ENCODE measurements at regions not wholly inside any gene's neighbourhood (a gene's known extent, or its start where the extent isn't known, plus 50 kb on each side); places are given as distances from the start of the nearest gene placed in this dataset.

DNA sequence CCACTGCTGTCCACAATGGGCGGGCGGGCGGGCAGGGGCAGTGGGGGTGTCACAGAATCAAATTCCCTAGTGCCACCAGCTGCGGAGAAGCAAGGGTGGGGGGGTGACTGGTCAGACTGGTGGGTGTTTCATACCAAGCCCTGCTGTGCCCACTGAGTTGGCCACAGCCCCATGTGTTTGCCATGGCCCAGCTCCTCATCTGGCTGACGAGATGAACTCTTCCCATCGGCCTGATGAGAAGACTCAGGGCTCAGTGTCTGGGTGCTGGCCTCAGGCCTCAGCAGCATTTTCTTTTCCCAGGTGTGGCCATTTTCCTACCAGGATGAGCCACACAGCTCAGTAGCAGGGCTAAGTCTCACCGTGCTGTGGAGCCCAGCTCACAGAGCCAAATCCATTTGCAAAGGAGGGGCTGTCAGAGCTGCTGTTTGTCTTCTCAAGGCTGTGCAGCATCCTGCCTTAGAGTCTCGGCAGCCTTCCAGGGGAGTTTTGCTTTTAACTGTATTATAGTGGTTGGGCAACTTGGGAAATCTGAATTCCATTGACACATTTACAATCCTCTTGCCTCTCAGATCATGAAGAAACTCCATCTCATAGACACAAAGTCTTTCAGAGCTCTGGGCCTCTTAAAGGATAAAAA lies 176.8 kb downstream of the ABHD5 start:
- no peak for DNase-seq

DNA sequence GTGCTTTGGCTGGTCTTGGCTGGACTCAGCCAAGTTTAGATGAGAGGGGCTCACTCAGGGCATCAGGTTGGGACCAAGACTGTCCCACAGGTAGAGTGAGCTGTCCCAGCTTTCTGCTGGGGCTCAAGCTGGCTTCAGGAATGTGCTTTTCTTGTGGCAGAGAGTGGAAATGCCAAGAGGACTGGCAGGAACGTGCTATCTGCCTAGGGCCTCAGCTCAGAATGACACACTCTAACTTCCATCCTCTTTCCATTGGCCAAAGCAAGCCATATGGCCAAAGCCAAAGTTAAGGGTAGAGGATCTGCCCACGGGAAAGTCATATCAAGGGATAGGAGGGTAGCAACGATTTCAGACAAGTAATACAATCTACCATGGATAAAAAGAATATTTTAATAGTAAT lies 178.8 kb downstream of the ABHD5 start:
- DNase-seq = no peak

DNA sequence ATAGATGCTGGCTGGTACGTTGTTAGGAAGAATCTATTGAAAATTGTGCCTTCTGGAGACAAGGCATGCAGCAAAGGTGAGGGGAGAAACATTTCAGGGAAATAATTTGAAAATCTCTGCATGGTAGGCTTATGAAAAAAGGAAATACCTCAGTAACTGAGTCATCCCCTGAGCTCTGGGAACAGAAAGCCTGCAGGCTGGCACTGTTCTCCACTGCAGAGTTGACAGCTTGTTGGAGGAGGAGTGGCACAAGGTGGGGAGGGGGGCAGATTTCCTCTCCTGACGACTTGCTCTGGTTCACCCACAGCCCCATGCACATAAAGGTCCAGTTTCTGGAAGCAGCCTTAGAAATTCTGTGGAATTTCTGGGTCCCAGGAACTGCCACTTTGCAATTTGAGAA lies 179.4 kb downstream of the ABHD5 start:
- DNase-seq = no peak

DNA sequence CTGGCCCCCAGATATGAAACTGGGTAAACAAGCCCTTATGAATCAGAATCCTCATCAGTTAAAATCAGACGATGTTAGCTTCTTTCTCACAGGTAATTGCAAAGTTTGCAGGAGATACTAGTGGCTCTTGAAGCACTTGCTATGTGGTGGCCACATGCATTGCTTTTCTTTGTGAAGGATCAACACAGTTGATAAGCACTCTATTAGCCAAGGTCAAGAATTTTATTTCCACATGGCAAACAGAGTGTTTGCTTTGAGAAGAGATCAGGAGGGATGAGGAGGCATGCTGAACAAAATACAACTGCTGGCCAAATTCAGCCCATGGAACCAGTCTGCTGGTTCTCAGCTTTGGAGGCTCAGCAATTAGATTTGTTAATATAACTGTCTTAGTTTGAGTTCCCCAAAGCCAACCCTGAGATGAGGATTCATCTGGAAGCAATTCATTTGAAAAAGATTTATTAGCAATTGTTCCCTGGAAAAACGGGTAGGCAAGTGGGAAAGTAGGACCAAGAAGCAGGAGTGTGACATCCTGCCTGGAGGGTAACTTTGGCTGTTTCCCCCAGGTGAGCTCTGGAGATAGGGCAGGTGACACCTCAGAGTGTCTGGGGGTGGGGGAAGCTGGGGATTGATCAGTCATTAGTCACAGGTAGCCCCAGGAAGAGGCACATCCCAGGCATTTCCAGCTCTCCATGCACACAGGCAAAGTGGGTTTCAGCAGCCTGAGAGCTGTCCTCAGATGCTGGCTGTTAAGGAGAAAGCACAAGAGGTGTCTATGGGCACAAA lies 180.3 kb downstream of the ABHD5 start:
- DNase-seq = no peak

DNA sequence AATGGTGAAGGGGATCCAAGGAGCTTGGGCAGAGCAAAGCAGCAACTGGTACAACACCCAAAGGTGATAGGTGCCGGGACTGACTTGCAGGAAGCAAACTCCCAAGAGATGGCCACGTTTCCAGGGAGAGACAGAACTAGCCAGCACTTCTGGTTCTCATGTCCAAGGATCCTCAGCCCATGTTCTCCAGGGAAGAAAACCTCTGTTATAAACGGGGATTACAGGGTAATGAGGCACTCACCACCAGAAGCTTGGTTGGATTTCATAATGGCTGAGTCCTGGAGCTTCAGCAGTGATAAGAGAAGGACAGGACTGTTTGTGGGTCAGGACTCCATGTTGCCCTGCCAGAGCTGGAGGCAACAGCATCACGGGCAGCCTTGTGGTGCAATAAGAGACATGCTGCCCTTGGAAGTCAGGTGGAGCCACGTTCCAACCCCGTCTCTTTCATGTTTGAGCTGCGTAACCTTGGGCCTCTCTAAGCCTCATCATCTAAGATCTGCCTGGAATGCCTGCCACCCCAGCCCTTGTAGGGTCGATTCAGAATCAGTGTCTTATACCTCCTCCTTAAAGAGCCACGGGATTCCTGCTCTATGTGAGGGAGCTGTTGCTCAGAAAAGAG lies 181.0 kb downstream of the ABHD5 start:
- DNase-seq = no peak

DNA sequence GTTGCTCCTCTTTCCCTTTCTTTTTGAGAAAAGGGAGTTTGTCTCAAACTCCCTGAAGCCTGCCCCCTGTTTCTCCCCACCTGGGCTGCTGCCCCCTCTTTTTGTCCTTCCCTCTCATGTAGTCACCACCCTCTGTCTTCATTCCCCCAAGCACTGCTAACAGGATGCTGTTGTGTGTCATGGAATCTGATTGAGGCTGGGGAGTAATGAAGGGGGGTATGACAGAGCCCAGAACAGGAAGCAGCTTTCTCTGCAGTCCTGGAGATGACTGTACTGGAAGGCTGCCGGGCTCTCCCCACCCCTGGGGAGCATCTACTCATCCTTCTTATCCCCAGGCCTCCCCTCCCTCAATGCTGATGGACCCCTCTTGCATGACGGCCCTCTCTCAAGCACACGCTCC lies 181.6 kb downstream of the ABHD5 start:
- DNase-seq = no peak

DNA sequence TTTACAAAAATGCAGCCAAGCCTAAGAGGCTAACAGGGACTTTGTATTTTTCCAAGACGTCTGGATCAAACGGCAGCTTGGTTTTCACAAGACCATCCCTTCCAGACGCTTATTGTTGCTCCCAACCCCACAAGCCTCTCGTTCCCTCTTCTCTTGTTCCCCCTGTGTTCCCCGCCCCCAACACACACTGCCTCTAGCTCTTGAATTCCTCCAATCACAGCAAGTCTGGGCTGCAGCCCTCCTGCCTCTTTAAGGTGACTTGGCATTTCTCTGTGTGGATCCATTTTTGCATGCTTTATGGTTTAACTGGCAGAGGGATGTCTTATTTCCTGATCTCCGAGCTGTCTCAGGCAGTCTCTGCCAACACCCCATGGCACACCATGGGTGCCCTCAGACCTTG lies 182.2 kb downstream of the ABHD5 start:
- no peak for DNase-seq

DNA sequence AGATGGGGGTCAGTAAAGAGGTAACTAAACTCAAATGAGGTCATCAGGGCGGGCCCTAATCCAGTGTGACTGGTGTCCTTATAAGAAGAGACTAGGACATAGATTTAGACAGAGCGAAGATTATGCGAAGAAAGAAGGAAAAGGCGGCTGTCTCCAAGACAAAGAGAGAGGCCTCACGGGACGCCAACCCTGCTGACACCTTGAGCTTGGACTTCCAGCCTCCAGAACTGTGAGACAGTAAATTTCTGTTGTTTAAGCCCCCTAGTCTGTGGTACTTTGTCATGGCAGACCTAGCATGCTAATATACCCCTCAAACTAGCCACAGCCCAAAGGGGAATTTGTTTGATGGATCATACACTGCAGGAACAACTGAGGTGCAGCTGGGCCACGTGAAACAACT lies 183.0 kb downstream of the ABHD5 start:
- no peak for DNase-seq

DNA sequence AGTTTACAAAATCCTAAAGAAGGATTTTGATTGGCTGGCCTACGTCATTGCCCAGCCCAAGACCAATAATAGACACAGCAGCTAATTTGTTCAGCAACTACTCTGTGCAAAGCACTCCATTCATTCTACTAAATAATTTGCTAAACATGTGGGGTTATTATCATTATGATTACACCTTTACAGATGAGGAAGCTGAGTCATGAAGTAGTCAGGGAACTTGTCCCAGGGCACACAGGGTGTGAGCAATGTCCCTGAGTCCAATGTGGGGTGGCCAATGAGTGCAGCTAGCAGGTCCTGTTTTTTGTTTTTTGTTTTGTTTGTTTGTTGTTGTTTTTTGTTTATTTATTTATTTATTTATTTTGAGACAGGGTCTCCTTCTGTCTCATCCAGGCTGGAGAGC lies 183.6 kb downstream of the ABHD5 start:
- DNase-seq = no peak

DNA sequence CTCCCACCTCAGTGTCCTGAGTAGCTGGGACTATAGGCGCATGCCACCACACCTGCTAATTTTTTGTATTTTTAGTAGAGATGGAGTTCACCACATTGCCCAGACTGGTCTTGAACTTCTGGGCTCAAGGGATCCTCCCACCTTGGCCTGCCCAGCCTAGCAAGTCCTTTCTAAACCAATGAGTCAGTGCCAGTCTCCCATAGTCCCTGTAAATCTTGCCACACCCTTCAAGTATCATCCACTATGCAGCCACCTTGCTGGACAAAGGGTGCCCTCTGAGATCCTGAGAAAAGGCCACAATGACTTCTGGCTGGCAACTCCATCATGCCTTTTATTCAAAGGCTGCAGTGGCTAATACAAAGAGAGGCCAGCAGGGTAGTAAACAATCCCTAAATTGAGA lies 184.0 kb downstream of the ABHD5 start:
- no peak for DNase-seq

DNA sequence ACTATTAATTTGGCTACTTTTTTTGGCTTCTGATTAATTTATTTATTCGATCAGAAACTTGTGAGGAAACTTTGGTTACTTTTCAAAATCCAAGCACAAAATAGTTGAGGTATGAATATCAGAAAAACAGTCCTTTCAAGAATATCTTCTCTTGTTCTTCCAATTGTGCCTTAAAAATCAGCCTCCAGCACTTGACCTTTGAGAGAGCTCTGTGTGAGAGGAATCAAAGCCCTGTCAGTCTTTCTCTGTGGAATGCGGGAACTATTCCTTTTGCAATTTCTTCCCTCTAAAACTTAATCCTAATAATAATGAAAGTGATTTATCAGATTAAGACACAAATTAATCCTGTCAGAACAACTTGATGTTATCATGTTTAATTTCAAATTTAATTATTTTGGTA lies 185.9 kb downstream of the ABHD5 start:
- no peak for DNase-seq

DNA sequence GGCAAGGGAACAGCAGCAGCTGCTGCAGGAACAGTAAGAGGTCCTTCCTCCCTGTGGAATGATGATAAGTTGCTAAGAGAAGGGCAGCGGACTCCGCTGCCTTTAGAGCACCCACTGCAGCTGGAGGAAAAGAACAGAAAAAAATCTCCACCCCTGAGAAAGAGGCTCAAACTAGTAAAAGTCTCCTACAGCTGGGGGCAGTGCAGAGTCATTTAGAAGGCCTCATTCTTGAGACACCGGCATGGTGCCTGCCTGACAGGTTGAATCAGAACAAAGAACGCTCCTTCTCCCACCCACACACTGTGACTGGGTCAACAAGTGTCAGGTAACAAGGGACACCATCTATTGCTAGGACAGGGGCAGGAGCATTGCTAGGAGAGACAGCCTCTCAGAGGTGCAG lies 188.4 kb downstream of the ABHD5 start:
- no peak for DNase-seq

DNA sequence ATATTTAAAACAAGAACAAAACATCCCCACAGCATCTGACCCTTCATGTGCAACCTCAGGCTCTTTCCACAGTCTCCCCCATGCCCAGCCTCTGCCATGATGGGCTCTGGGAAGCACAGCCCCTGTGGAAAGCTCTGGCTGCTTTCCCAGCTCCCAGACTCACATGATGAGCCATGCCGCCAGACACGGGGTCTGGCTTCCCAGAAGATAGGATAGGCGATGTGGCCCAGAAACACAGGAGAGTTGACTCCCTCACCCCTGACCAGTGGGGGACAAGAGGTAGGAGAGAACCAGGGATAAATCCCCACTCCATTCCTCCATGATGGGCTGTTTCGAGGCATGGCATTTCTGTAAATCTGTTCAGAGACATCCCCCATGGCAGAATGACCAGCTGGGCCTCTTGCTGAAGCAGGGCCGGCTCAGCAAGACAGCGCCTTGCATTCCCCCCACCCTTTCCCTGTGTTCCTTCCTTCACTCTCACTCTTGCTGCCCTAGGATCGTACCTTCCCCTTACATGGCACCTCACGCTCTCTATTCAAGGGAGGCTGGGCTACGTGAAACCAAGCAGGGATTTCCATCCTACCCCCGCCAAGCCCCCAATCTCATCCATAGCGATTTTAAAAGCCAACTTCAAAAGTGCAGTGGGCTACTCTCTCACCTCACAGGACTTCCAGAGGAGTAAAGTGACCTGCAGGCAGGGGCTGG lies 192.4 kb downstream of the ABHD5 start:
- no peak for DNase-seq

DNA sequence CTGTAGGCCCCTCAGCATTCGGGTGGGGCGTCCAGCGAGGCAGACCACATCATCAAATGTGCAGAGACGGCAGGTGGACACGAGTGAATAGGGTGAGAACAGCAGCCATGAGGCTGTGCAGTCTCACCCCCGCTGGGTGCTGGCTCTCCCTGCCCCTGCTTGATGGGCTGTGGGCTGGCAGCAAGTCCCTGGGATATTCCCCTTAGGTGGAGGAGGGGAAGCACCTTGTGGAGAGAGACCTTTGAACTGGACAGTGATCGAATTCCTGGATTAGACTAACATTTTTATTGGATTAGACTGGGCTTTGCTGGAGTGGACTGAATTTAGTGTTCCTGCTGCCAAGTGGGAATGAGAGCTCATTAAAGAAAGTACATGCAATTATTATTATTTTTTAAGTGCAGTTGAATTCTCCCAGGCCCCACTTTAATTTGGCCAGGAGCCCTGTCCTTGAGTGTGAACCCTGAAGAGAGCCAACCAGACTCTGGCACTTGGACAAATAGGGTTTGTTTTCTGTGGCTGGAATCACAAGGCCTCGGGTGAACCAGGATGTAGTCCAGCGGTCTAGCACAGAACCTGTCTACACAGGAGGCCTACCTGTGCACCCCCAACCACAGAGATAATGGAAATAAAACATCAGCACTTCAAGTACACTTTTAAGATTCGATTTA lies 193.1 kb downstream of the ABHD5 start:
- DNase-seq = no peak

DNA sequence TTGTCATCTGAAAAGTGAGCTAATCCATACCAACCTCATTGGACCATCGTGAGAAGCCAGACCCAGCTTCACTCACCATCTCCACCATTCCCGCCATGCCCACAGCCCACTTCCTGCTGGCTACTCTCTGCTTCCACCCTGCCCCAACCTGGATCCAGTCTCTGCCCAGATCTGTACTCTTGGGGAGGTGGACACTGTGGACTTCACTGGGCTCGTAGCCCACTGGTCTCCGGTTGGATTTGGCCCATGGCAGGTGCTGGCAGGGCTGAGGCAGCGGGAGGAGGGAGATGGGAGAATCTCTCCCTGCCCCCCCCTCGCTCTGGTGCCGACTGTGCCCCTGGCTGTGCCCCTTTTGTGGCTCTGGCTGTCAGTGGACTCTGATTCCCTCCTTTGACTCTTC lies 193.8 kb downstream of the ABHD5 start:
- DNase-seq = no peak

DNA sequence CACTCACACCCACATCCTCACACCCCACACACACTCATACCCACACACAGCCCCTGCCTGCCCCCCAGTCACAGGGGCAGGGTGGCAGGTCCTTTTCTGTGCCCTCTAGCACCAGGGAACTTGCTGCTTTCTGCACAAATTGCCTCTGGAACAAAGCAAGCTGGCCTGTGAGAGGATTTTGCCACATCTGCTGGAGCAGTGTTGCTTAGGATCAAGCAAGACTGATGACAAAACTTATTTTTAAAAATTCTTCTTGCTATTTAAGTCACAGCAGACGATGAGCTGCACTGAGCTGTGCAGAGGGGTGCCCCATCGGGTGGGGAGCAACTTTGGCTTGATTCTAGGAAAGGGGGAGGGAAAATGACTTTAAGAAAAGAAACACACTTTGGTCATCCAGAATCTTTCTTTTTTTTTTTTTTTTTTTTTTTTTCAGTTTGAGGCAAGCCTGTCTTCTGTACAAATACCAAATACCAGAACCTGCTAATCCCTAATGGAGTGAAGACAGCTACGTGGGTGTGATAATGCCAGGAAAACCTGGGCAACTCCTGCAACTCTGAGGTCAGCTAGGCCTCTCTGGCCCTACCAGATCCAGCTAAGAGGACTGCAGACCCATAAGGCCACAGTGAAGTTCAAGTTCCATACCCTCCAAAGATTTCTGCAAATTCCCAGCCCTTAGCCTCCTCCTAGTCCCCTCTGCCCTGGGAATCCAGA lies 195.3 kb downstream of the ABHD5 start:
- DNase-seq = no peak

DNA sequence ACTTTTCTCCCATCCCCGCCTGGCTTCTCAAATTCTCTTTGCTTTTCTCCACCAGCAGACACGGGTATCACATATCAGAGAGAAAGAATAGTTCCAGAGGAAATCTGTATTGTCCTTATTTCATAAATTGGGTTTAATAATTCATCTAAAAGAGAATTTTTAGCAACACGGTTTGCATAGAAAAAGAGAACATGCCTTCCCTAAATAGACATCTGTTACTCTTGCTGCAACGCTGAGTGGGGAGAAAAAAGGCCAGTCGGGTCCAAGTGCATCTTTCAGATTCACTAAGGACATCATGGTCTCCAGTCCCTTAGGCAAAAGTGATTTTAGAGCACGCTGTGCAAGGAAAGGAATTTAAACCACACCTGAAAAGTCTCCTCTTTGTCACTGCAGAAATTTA lies 201.3 kb downstream of the ABHD5 start:
- no peak for DNase-seq

DNA sequence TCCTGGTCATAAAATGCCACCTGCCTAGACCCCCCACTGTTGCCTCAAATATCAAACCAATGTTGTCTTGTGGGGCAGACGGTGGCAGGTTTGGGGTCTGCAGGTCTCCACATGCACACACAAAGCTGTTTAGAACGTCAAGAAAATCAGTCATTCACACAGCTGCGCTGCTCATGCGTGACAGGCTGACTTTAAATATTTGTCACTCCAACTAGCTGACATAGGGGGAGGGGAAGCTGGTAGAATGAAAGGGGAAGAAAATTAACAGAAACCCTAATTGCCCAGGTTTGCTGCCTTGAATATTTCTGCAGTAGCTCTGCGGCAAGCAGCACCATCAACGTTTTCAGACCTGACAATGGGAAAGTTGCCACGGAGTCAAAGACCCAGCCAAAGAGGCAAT lies 201.8 kb downstream of the ABHD5 start:
- no peak for DNase-seq

DNA sequence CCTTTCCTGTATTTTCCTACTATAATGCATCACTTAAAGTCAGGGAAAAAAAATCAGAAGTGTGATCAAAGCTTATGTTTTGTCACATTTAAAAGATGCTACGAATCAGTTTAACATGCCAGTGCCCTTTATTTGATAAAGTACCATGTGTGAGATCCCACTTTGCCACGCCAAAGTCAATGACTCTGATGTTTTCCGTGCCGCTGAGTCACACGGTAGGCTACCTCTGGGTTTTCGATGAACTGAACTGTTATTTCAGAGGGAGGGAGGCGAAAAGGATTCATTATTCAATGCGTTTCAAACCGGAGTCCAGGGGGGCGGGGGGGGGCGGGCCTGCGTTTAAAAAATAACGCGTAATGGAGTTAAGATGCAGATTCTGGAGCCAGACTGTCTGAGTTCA lies 203.0 kb downstream of the ABHD5 start:
- DNase-seq = no peak

DNA sequence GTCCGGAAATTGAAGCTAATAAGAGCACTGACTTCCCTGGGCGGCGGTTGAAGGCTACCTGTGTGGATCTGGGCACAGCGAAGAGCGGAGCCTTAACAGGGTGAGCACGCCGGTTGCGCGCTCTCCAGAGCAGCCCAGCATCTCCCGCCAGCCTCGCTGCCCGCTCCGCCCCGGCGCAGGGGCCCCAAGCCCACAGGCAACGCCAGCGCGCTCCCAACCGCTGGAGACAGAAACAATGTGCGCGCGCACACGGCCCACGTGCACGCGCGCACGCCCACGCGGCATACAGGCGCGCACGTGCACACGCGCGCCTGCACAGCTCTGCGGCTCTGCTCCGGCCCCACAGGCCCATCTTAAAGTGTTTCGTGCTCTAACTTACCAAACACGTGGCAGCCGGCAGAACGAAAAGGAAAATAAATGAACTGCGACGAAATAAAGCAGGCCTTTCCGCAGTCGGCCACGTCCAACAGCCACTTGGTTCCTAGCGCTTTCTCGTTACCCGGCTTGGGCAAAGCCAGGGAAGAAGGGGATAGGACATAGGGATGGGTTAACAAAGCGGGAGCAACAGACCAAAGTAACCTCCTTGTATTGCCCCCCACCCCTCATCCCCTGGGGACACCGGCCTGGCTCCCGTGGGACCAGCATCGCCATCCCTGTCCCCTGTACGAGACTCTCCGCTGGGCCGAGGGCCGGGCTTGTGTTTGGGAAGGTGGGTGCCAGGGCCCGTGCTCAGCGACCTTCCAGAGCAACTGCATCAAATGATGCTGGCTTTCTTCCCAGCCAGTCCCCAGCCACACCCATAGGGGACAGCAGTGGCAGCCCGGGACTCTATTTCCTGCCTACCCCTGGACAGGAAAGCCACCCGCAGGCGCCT lies 203.7 kb downstream of the ABHD5 start:
- no peak for DNase-seq

DNA sequence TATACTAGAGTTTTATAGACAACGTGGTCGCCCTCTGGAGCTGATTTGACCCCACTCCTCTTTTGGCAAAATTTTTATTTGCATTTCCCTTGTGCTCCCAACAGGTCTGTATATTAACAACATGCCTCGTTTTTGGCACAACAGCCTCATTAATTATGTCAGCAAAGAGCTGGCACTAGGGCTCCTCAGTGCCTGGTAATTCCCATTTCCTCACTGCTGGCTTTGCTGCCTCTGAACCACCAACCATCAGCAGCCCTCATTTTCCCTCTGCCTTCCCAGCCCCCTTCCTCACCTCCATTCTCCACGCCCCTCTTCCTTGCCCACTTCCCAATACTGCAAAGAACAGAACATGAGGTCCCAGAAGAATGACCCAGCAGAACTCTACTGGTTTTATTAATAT lies 204.8 kb downstream of the ABHD5 start:
- DNase-seq = no peak

DNA sequence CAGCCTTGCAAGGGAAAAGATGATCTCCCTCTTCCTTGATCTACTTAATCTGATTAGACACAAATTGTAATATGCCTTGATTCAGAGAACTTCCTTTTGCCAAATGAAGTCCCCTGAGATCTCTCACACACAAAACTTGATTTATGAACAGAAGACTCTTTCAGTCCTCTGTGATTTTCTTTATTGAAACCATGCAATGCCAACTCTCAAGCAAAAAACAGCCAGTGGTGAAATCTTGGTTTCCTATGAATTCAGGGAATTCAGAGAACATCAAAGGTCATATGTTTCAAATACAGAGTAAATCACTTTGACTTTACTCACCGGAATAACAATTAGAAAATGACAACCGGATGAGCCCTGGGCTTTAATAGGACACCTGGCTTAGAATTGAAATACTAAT lies 211.7 kb downstream of the ABHD5 start:
- no peak for DNase-seq
